ENCODE measurements at regions not wholly inside any gene's neighbourhood (a gene's known extent, or its start where the extent isn't known, plus 50 kb on each side); places are given as distances from the start of the nearest gene placed in this dataset.
A peak's percentile ranks its signal among the peaks of the same experiment; 100 is the strongest.

DNA sequence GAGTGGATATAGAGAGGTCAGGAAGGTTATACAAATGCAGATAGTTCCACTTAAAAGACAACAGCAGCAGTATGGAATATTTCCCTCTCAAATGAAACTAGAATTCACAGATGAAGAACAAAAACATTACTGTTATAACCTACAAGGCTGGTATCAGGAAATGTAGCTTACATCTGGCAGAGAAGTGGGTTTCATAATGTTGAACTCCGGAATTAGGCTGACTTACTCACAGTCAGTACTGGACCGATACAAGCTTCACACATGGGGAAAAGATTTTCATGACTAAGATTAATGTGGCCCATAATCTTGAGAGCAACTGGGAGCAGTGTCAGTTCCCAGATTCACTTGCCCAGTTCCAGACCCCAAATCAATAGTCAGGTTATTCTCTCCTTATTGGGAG, 353.9 kb downstream of the DUSP6 start:
- Histone ChIP-seq H3K9me3 (no peaks in the 10 kb centered on the region), H3K27me3 (ENCODE audit: low read depth) (no peaks in the 10 kb centered on the region), H3K36me3 (replicated peaks) (no peaks in the 10 kb centered on the region), H3K4me3 (no peak overlapping the region), H3K4me1 (no peaks in the 10 kb centered on the region)
- DNase-seq (ENCODE audit: low spot score in 2 of 2): no peak
- in situ Hi-C loops (cut with MboI; ENCODE audit: low sequenced_read_pairs): loop anchor here (25.0 kb wide), 2 partner anchors 411 to 861 kb away; partner anchors contain the start of genes CEP290, KITLG and TMTC3

DNA sequence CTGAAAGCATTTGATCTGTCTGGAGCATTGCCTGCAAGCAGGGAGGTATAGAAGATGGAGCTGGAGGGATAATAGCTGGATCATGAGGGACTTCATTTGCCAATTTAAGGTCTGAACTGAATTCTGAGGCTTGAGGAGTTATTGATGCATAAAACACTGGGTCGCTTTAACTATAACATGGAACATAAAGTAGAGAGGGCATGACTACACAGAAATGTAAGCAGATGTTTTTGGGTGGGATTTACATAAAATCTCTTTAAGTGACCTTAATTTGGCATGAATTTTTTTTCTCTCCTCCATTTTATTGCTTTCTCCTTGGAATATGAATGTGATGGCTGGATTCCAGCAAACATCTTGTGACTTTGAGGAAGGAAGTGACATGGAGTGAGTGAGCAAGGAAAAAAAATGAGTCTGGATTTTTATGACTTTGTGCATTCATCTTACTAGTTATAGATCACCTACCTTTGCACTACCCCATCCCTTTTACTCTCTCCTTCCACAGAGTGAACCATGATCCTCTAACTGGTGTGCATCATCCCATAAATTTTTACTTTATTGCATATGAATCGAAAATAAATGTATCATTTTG, 356.0 kb downstream of the DUSP6 start:
- in situ Hi-C loops (cut with MboI; ENCODE audit: low sequenced_read_pairs): loop anchor here (25.0 kb wide), 2 partner anchors 409 to 859 kb away; partner anchors contain the start of genes CEP290, KITLG and TMTC3
- Histone ChIP-seq H3K4me1 (no peaks in the 10 kb centered on the region), H3K27me3 (ENCODE audit: low read depth) (no peaks in the 10 kb centered on the region), H3K36me3 (replicated peaks) (no peaks in the 10 kb centered on the region), H3K9me3 (no peaks in the 10 kb centered on the region), H3K4me3 (no peak overlapping the region)
- no peak for DNase-seq (ENCODE audit: low spot score in 2 of 2)

DNA sequence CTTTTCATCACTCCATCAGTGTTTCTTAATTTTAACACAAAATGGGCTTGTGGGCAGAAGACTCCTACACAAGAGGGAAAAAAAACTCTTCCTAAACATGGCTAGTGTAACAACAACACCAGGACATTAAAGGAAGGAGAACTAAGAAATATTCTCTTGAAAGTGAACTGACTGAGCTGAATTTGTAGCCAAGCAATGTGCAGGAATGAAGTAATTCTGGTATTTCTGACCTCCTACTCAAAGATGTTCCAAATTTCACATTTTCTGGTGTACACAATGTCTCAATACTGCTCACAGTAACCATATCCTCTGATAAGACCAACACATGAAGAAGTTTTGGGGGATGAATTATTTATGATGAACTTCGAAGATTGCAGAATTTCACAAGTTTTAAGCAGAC, 357.3 kb downstream of the DUSP6 start:
- H3K4me1 ChIP-seq: no peaks in the 10 kb centered on the region
- no peak overlapping the region for H3K4me3 ChIP-seq
- no peaks in the 10 kb centered on the region for H3K36me3 ChIP-seq (replicated peaks)
- no peaks in the 10 kb centered on the region for H3K27me3 ChIP-seq (ENCODE audit: low read depth)
- no peak for DNase-seq (ENCODE audit: low spot score in 2 of 2)
- no peaks in the 10 kb centered on the region for H3K9me3 ChIP-seq
- in situ Hi-C loops (cut with MboI; ENCODE audit: low sequenced_read_pairs): loop anchor here (25.0 kb wide), 2 partner anchors 408 to 858 kb away; partner anchors contain the start of genes CEP290, KITLG and TMTC3

DNA sequence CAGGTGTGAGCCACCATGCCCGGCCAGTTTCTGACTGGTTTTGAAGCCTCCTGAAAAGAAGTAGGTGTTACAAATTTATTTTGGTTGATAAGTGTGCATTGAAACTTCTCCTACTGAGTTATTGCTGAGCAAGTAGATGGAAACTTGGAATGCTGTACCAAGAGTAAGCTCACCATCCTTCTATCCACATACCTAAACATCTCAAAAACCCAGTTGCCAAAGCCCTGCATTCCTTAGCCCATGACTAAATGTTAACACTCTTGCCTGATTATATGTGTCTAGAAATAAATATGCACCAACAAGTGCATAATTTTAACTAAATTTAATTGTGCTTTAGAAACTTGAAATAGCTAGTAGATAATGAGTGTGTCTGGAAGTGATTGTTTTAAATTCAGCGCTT, 357.8 kb downstream of the DUSP6 start:
- in situ Hi-C loops (cut with MboI; ENCODE audit: low sequenced_read_pairs): loop anchor here (25.0 kb wide), 2 partner anchors 407 to 857 kb away; partner anchors contain the start of genes CEP290, KITLG and TMTC3
- Histone ChIP-seq H3K4me1 (no peaks in the 10 kb centered on the region), H3K36me3 (replicated peaks) (no peaks in the 10 kb centered on the region), H3K9me3 (no peaks in the 10 kb centered on the region), H3K4me3 (no peak overlapping the region), H3K27me3 (ENCODE audit: low read depth) (no peaks in the 10 kb centered on the region)
- DNase-seq (ENCODE audit: low spot score in 2 of 2): no peak

DNA sequence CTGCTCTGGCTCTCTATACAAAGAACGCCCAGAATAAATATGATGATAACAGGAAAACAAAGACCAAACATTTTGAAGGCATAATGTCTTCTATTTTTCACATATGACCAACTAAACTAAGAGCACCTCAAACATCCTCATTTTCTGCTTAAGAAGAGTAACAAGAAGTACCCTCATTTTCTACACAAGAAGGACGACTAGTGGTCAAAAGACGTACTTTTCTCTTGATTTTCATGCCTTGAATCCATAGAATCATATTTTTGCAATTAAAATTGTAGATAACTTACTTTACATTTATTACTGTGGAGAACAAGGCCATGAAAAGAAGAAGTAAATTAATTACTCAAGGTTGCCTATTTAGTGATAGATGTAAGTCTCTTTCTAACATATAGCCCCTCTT, 358.6 kb downstream of the DUSP6 start:
- no peaks in the 10 kb centered on the region for H3K9me3 ChIP-seq
- no peaks in the 10 kb centered on the region for H3K27me3 ChIP-seq (ENCODE audit: low read depth)
- no peaks in the 10 kb centered on the region for H3K36me3 ChIP-seq (replicated peaks)
- H3K4me1 ChIP-seq: no peaks in the 10 kb centered on the region
- in situ Hi-C loops (cut with MboI; ENCODE audit: low sequenced_read_pairs): loop anchor here (25.0 kb wide), 2 partner anchors 406 to 856 kb away; partner anchors contain the start of genes CEP290, KITLG and TMTC3
- no peak overlapping the region for H3K4me3 ChIP-seq
- DNase-seq (ENCODE audit: low spot score in 2 of 2): peak in 1 of 2 experiments; percentile 68

DNA sequence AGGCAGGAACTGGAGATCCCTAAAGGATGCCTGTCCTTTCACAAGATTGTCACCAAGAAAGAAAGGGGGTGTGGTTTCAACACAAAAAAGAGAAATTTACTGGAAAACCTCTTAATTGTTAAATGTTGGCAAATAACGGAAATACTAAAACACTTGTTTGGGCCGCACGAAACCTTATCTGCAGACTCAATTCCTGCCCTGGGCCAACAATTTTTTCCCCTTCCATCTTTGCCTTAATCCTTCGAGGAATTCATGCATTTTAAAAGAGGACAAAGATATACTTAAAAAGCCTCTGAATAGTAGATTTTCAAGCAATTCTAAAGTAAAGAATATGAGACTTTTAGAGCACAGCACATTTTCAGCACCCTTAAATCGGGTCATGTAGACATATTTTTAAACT, 366.2 kb downstream of the DUSP6 start:
- H3K4me3 ChIP-seq: no peak overlapping the region
- in situ Hi-C loops (cut with MboI; ENCODE audit: low sequenced_read_pairs): loop anchor here (25.0 kb wide), 2 partner anchors 399 to 849 kb away; partner anchors contain the start of genes CEP290, KITLG and TMTC3

DNA sequence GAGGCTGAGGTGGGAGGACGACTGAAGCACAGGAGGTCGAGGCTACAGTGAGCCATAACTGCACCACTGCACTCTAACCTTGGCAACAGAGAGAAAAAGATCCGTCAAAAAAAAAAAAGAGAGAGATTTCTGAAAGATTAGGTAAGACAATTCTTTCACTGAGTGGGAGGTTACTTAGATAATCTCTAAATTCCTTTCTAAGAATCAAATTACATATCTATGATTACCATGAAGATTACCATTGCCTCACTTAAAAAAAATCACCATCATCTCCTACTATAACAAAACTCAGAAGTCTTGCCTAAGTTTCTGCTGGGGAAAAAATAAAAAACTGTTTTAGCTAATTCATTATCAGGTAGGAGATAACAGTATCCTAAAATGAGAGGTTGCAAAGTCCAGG, 366.7 kb downstream of the DUSP6 start:
- DNase-seq (ENCODE audit: low spot score in 2 of 2): peak; percentile 10 to 56
- in situ Hi-C loops (cut with MboI; ENCODE audit: low sequenced_read_pairs): loop anchor here (25.0 kb wide), 2 partner anchors 398 to 848 kb away; partner anchors contain the start of genes CEP290, KITLG and TMTC3
- Histone ChIP-seq H3K4me1 (peaks cover 25% of the 10 kb centered on the region), H3K36me3 (replicated peaks) (no peaks in the 10 kb centered on the region), H3K27me3 (ENCODE audit: low read depth) (no peaks in the 10 kb centered on the region), H3K4me3 (no peak overlapping the region), H3K9me3 (0 out of 2 replicates have a peak, but pooled peaks cover 3% of the 10 kb centered on the region)

More for the DNA sequence above, 366.2 kb downstream of the DUSP6 start:
- Histone ChIP-seq H3K9me3 (0 out of 2 replicates have a peak, but pooled peaks cover 3% of the 10 kb centered on the region), H3K4me1 (peaks cover 25% of the 10 kb centered on the region), H3K36me3 (replicated peaks) (no peaks in the 10 kb centered on the region), H3K27me3 (ENCODE audit: low read depth) (no peaks in the 10 kb centered on the region)
- peak; percentile 76 to 98 for DNase-seq (ENCODE audit: low spot score in 2 of 2)

DNA sequence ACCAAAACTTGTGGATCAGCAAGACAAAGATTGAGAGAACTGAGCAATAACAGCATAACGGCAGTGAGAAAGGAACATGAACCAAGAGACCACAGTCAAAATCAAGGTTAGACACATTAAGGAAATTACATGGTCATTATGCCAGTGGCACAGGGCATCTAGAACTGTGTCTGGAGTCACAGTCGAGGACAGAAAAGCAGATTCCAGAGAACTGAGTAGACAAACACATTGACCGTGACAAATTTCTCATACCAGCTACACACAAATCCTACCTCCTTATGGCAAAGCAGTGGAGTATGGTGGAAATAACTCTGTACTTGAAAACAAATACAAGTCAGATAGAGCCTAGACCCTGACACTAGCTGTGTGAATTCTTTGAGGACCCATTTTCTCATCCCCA, 367.3 kb downstream of the DUSP6 start:
- DNase-seq (ENCODE audit: low spot score in 2 of 2): no peak
- H3K4me3 ChIP-seq: no peak overlapping the region
- peaks cover 25% of the 10 kb centered on the region for H3K4me1 ChIP-seq
- 0 out of 2 replicates have a peak, but pooled peaks cover 3% of the 10 kb centered on the region for H3K9me3 ChIP-seq
- no peaks in the 10 kb centered on the region for H3K36me3 ChIP-seq (replicated peaks)
- in situ Hi-C loops (cut with MboI; ENCODE audit: low sequenced_read_pairs): loop anchor here (25.0 kb wide), 2 partner anchors 398 to 848 kb away; partner anchors contain the start of genes CEP290, KITLG and TMTC3
- H3K27me3 ChIP-seq (ENCODE audit: low read depth): no peaks in the 10 kb centered on the region

DNA sequence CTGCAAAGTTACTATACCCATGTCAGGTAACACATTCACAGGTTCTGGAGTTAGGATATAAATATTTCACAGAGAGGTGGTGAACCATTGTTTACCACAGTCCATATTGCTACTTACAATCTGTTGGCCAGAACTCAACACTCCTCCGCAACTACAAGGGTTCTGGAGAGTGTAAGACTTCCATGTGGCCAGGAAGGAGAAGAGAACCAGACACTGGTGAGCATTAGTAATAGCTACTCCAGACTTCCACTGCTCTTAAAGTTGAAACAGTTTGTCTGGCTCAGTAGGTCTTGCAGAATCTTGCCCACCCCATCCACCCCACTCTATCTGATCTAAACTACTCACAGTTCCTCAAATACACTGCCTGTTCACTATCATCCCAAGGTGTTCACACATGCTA, 369.6 kb downstream of the DUSP6 start:
- no peak for DNase-seq (ENCODE audit: low spot score in 2 of 2)
- Histone ChIP-seq H3K4me3 (no peak overlapping the region), H3K36me3 (replicated peaks) (no peaks in the 10 kb centered on the region), H3K9me3 (0 out of 2 replicates have a peak, but pooled peaks cover 3% of the 10 kb centered on the region), H3K27me3 (ENCODE audit: low read depth) (no peaks in the 10 kb centered on the region), H3K4me1 (peaks cover 20% of the 10 kb centered on the region)
- in situ Hi-C loops (cut with MboI; ENCODE audit: low sequenced_read_pairs): loop anchor here (25.0 kb wide), 2 partner anchors 395 to 845 kb away; partner anchors contain the start of genes CEP290, KITLG and TMTC3

DNA sequence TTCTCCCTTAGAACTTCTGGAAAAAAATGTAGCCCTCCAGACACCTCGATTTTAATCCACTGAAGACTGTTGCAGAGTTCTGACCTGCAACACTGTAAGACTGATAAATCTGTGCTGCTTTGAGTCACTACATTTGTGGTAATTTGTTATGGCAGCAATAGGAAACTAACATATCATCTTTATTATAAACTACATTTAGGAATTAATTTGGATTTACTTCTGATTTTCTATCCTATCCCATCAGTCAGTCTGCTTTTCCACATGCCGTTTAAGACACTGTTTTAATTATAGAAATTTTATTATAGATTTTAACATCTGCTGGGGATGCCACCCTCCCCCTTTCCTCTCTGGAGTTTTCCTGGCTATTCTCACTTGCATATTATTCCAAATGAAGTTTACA, 375.2 kb downstream of the DUSP6 start:
- DNase-seq (ENCODE audit: low spot score in 2 of 2): no peak
- in situ Hi-C loops (cut with MboI; ENCODE audit: low sequenced_read_pairs): loop anchor here (25.0 kb wide), 2 partner anchors 390 to 840 kb away; partner anchors contain the start of genes CEP290, KITLG and TMTC3
- Histone ChIP-seq H3K4me3 (no peak overlapping the region), H3K9me3 (no peaks in the 10 kb centered on the region), H3K4me1 (no peaks in the 10 kb centered on the region), H3K27me3 (ENCODE audit: low read depth) (no peaks in the 10 kb centered on the region), H3K36me3 (replicated peaks) (no peaks in the 10 kb centered on the region)

DNA sequence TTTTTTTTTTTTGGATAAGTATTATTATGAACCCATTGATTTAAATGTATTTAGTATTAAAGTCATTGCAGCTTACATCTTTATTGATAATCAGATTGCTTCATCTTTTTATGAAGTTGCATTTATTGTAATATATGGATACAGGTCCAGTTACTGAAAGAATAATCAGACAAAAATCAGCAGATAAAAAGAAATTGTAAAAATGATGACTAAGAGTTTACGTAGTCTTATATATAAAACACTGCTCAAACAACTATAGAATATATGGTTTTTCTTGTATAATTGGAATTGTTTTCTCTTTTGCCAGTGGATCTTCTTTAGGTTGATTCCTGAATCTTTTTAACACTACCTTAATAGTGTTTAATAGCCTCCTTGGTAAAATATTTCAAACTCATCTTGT, 378.3 kb downstream of the DUSP6 start:
- no peak overlapping the region for H3K4me3 ChIP-seq

DNA sequence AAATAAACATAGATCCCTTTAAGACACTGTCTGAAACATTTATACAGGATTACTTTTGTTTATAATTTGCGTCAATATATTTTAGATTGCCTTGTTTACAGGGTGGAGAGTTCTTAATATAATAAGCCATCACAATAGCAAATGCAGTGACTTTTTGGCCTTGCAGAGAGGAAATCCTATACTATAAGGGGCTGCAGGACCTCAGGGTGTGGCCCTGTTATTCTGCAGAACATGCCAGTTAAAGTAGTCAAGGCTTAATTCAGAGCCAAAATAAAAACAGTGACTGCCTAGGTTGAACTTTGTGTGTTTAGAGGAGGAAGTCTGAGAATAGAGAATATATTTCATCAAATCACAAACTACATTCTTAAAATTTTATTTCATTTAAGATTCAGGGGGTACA, 381.6 kb downstream of the DUSP6 start:
- H3K36me3 ChIP-seq (replicated peaks): no peaks in the 10 kb centered on the region
- no peaks in the 10 kb centered on the region for H3K9me3 ChIP-seq
- in situ Hi-C loops (cut with MboI; ENCODE audit: low sequenced_read_pairs): no loop called here
- no peak for DNase-seq (ENCODE audit: low spot score in 2 of 2)
- no peaks in the 10 kb centered on the region for H3K4me1 ChIP-seq
- H3K27me3 ChIP-seq (ENCODE audit: low read depth): no peaks in the 10 kb centered on the region
- no peak overlapping the region for H3K4me3 ChIP-seq

More for the DNA sequence above, 378.3 kb downstream of the DUSP6 start:
- in situ Hi-C loops (cut with MboI; ENCODE audit: low sequenced_read_pairs): no loop called here
- H3K9me3 ChIP-seq: no peaks in the 10 kb centered on the region
- no peaks in the 10 kb centered on the region for H3K4me1 ChIP-seq
- no peaks in the 10 kb centered on the region for H3K36me3 ChIP-seq (replicated peaks)
- DNase-seq (ENCODE audit: low spot score in 2 of 2): no peak
- H3K27me3 ChIP-seq (ENCODE audit: low read depth): no peaks in the 10 kb centered on the region

DNA sequence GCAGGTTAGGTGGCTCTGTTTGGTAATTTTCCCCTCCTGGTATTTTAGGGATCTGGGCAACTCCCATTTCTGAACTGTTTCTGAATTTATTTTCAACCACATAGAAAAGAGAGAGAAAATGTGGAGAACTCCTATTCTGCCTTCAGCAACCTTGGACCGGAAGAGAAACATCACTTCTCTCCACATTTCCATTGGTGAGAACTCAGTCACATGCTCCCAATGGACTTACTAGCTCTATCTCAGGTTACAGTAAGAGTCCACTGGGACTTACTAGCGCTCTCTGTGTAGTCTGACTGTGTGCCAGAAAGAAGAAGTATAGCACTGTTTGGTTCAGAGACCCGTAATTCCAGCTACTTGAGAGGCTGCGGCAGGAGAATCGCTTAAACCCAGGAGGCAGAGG, 383.2 kb downstream of the DUSP6 start:
- H3K4me1 ChIP-seq: no peaks in the 10 kb centered on the region
- H3K36me3 ChIP-seq (replicated peaks): no peaks in the 10 kb centered on the region
- in situ Hi-C loops (cut with MboI; ENCODE audit: low sequenced_read_pairs): no loop called here
- H3K9me3 ChIP-seq: no peaks in the 10 kb centered on the region
- no peak for DNase-seq (ENCODE audit: low spot score in 2 of 2)
- H3K4me3 ChIP-seq: no peak overlapping the region
- no peaks in the 10 kb centered on the region for H3K27me3 ChIP-seq (ENCODE audit: low read depth)

DNA sequence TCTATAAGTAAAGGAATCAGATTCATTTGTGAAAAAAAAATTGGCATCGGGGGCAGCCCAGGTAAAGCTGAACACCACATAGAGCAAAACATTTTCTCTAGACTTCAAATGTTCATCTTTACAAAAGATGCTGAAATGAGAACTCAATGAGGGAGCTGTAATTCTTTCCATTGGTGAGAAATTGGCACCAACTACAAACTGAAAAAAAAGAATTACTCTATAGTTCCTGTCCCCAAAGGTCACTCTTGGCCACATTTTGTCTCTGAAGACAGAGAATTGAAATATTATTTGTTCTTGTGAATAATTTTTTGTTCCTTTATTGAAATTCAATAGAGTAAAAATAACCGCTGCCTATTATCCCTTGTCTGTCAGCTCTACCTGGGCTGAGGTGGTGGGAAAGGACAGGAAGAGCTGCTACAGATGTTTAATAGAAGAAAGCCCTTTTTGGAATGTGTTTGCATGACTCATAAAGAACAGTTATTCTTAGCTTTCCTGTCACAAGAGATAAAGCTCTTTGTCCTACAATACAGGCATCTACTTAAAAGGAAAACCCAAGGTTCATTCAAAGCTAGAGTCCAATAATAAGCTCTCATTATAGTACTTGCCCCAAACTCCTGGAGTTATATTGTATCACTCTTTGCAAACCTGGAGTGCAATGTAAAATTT, 380.1 kb upstream of the KITLG start:
- Histone ChIP-seq H3K36me3 (replicated peaks) (no peaks in the 10 kb centered on the region), H3K9me3 (no peaks in the 10 kb centered on the region), H3K4me1 (peaks cover 27% of the 10 kb centered on the region), H3K4me3 (no peak overlapping the region), H3K27me3 (ENCODE audit: low read depth) (no peaks in the 10 kb centered on the region)
- peak in 1 of 2 experiments; percentile 63 for DNase-seq (ENCODE audit: low spot score in 2 of 2)
- in situ Hi-C loops (cut with MboI; ENCODE audit: low sequenced_read_pairs): no loop called here

Data from HAP-1 (cell line).